ENCODE measurements at regions not wholly inside any gene's neighbourhood (a gene's known extent, or its start where the extent isn't known, plus 50 kb on each side); places are given as distances from the start of the nearest gene placed in this dataset.
A peak's percentile ranks its signal among the peaks of the same experiment; 100 is the strongest.

DNA sequence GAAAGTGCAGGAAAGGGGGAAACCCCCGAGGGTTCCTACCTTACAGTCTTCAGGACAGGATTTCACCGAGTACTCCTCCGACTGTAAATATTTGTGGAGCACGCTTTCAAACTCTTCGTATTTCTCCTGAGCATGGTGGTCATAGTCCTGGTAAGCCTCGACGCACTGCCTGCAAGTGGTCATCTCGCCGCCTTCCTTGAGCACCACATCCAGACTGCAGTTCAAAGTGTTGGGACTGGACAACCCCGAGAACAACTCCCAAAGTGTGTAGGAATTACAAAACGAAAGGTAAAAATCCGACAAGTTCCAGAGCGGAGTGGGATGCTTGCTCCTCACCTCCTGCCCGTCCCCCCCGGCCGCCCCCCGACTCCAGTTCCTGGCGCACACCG lies 349.7 kb downstream of the LIG4 start:
- Histone ChIP-seq H3K9ac (ENCODE audit: low read length) (no peak overlapping the region), H3K4me1 (ENCODE audit: insufficient read depth, low read length) (peaks cover 8% of the 10 kb centered on the region), H3K4me3 (ENCODE audit: insufficient read depth, low read depth, low read length) (peak overlapping the region; percentile 84), H3K4me2 (ENCODE audit: low read length) (peak overlapping the region; percentile 100), H3K9me3 (ENCODE audit: insufficient read depth, low read depth, low read length) (no peaks in the 10 kb centered on the region), H2AFZ (ENCODE audit: low read depth, low read length) (no peak overlapping the region), H3K27ac (ENCODE audit: low read depth, low read length) (no peak overlapping the region), H3K79me2 (ENCODE audit: insufficient read depth, low read length) (no peaks in the 10 kb centered on the region), H3K27me3 (ENCODE audit: insufficient read depth, low read length) (peaks cover 8% of the 10 kb centered on the region), H3K36me3 (ENCODE audit: insufficient read depth, low read length) (no peaks in the 10 kb centered on the region), H4K20me1 (ENCODE audit: insufficient read depth, low read length) (peaks cover 15% of the 10 kb centered on the region)
- Mint-ChIP-seq H3K9me3 (ENCODE audit: unreplicated experiment) (no peaks in the 10 kb centered on the region), H3K4me1 (ENCODE audit: low read depth, unreplicated experiment) (peaks cover 4% of the 10 kb centered on the region), H3K4me3 (ENCODE audit: unreplicated experiment) (peak overlapping the region; percentile 97), H3K36me3 (ENCODE audit: low read depth, unreplicated experiment) (no peaks in the 10 kb centered on the region), H3K27ac (ENCODE audit: unreplicated experiment) (no peak overlapping the region), H3K27me3 (ENCODE audit: low read depth, unreplicated experiment) (peaks cover 16% of the 10 kb centered on the region)
- no peak for TF ChIP-seq CTCF (IDR thresholded peaks at IDR 0.05; ENCODE audit: insufficient read depth, low read depth, low read length)
- TF ChIP-seq EZH2 (IDR thresholded peaks at IDR 0.05; ENCODE audit: insufficient read depth, low read length) = no peak
- no peak for FAIRE-seq
- DNase-seq (ENCODE audit: low read depth) = peak; percentile 27

- peaks cover 8% of the 10 kb centered on the region for H3K27me3 ChIP-seq (ENCODE audit: insufficient read depth, low read length)
- no peaks in the 10 kb centered on the region for H3K9me3 ChIP-seq (ENCODE audit: insufficient read depth, low read depth, low read length)
- no peak overlapping the region for H3K27ac Mint-ChIP-seq (ENCODE audit: unreplicated experiment)
- H3K4me1 Mint-ChIP-seq (ENCODE audit: low read depth, unreplicated experiment) = peaks cover 4% of the 10 kb centered on the region
- H3K36me3 Mint-ChIP-seq (ENCODE audit: low read depth, unreplicated experiment) = no peaks in the 10 kb centered on the region
- peaks cover under 1% of the 10 kb centered on the region for H3K79me2 ChIP-seq (ENCODE audit: insufficient read depth, low read length)
- H3K27me3 Mint-ChIP-seq (ENCODE audit: low read depth, unreplicated experiment) = peaks cover 14% of the 10 kb centered on the region
- H3K4me1 ChIP-seq (ENCODE audit: insufficient read depth, low read length) = peaks cover 8% of the 10 kb centered on the region
- no peak overlapping the region for H2AFZ ChIP-seq (ENCODE audit: low read depth, low read length)
- peak overlapping the region; percentile 100 for H3K4me2 ChIP-seq (ENCODE audit: low read length)
- H3K4me3 ChIP-seq (ENCODE audit: insufficient read depth, low read depth, low read length) = peak overlapping the region; percentile 84
- H3K4me3 Mint-ChIP-seq (ENCODE audit: unreplicated experiment) = peak overlapping the region; percentile 97
- no peak for TF ChIP-seq CTCF (IDR thresholded peaks at IDR 0.05; ENCODE audit: insufficient read depth, low read depth, low read length)
- no peak for TF ChIP-seq EZH2 (IDR thresholded peaks at IDR 0.05; ENCODE audit: insufficient read depth, low read length)
- H3K9me3 Mint-ChIP-seq (ENCODE audit: unreplicated experiment) = no peaks in the 10 kb centered on the region
- H3K27ac ChIP-seq (ENCODE audit: low read depth, low read length) = no peak overlapping the region
- DNase-seq (ENCODE audit: low read depth) (no peak), FAIRE-seq (no peak)
- peaks cover 15% of the 10 kb centered on the region for H4K20me1 ChIP-seq (ENCODE audit: insufficient read depth, low read length)
- no peak overlapping the region for H3K9ac ChIP-seq (ENCODE audit: low read length)
- no peaks in the 10 kb centered on the region for H3K36me3 ChIP-seq (ENCODE audit: insufficient read depth, low read length)
Observed at GRCh38 chr13:107865318-107865575, 350.1 kb downstream of the LIG4 start.

DNA sequence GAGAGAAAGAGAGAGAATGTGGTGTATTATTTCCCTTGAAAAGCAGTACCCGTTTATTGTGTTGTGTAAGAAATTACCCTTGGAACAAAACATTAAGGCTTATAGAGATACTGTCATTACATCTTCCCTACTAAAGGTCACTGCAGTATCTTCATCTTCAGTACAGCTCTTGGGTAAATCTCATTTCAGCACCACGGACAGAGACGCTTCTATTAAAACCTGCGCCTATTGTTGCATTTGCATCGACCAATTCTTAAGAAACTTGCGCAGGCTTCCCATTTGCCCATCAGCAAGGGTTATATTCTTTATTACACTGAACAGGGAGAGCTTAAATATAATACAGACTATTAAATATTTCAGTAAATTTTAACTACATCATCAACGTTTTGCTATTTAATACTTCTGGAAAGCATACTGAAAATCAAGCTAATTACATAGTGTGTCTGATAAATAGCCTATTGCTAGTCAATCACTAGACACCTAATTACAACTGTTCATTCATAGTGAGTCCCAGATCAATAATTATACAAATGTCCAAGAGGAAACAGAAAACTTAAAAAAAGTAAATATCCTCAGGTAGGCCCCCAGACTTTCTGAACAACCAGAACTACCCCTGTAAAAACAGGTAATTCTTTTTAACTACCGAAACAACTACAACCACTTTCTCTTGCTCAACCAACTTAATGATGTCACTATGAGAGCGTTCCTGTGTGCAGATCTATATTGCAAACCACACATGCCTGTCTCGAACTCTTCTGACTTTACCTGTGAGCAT lies 350.6 kb downstream of the LIG4 start:
- Mint-ChIP-seq H3K9me3 (ENCODE audit: unreplicated experiment) (no peaks in the 10 kb centered on the region), H3K4me1 (ENCODE audit: low read depth, unreplicated experiment) (peaks cover 4% of the 10 kb centered on the region), H3K27me3 (ENCODE audit: low read depth, unreplicated experiment) (peaks cover 10% of the 10 kb centered on the region), H3K4me3 (ENCODE audit: unreplicated experiment) (peak overlapping the region; percentile 97), H3K36me3 (ENCODE audit: low read depth, unreplicated experiment) (no peaks in the 10 kb centered on the region), H3K27ac (ENCODE audit: unreplicated experiment) (no peak overlapping the region)
- no peak overlapping the region for H3K9ac ChIP-seq (ENCODE audit: low read length)
- H3K27me3 ChIP-seq (ENCODE audit: insufficient read depth, low read length) = peaks cover 4% of the 10 kb centered on the region
- H2AFZ ChIP-seq (ENCODE audit: low read depth, low read length) = no peak overlapping the region
- peaks cover 15% of the 10 kb centered on the region for H4K20me1 ChIP-seq (ENCODE audit: insufficient read depth, low read length)
- FAIRE-seq = no peak
- TF ChIP-seq EZH2 (IDR thresholded peaks at IDR 0.05; ENCODE audit: insufficient read depth, low read length) (no peak), CTCF (IDR thresholded peaks at IDR 0.05; ENCODE audit: insufficient read depth, low read depth, low read length) (no peak)
- DNase-seq (ENCODE audit: low read depth) = peak; percentile 64
- H3K27ac ChIP-seq (ENCODE audit: low read depth, low read length) = no peak overlapping the region
- H3K79me2 ChIP-seq (ENCODE audit: insufficient read depth, low read length) = peaks cover 5% of the 10 kb centered on the region
- peak overlapping the region; percentile 84 for H3K4me3 ChIP-seq (ENCODE audit: insufficient read depth, low read depth, low read length)
- H3K4me2 ChIP-seq (ENCODE audit: low read length) = peak overlapping the region; percentile 100
- H3K36me3 ChIP-seq (ENCODE audit: insufficient read depth, low read length) = no peaks in the 10 kb centered on the region
- H3K4me1 ChIP-seq (ENCODE audit: insufficient read depth, low read length) = peaks cover 8% of the 10 kb centered on the region
- no peaks in the 10 kb centered on the region for H3K9me3 ChIP-seq (ENCODE audit: insufficient read depth, low read depth, low read length)

Data from astrocyte (in vitro differentiated cells and primary cell).